ENCODE measurements at regions not wholly inside any gene's neighbourhood (a gene's known extent, or its start where the extent isn't known, plus 50 kb on each side); places are given as distances from the start of the nearest gene placed in this dataset.

GRCh38 chr14:54132496-54132895, 175.9 kb upstream of the BMP4 start:
- no peaks in the 10 kb centered on the region for H3K9me3 ChIP-seq (ENCODE audit: control insufficient read depth, insufficient read depth, low read length)
- H3K79me2 ChIP-seq (ENCODE audit: control insufficient read depth, low read length), result no peaks in the 10 kb centered on the region
- no peaks in the 10 kb centered on the region for H3F3A ChIP-seq (ENCODE audit: control insufficient read depth, insufficient read depth)
- H3K4me2 ChIP-seq (ENCODE audit: low read length), result no peak overlapping the region
- no peak overlapping the region for H3K27ac ChIP-seq (ENCODE audit: low read depth, low read length)
- no peaks in the 10 kb centered on the region for H4K20me1 ChIP-seq (ENCODE audit: control insufficient read depth, insufficient read depth, low read depth, low read length)
- no peaks in the 10 kb centered on the region for H3K27me3 ChIP-seq (ENCODE audit: control insufficient read depth, low read length)
- H3K4me1 ChIP-seq (ENCODE audit: control insufficient read depth, low read length), result no peaks in the 10 kb centered on the region
- H3K9me2 ChIP-seq (replicated peaks; ENCODE audit: control insufficient read depth, low read length), result no peaks in the 10 kb centered on the region
- no peaks in the 10 kb centered on the region for H3K36me3 ChIP-seq (ENCODE audit: control insufficient read depth, low read length)
- H3K4me3 ChIP-seq (ENCODE audit: low read length), result no peak overlapping the region
- TF ChIP-seq CTCF (IDR thresholded peaks at IDR 0.05; ENCODE audit: low read depth, low read length, poor library complexity, severe bottlenecking) (no peak), EZH2phosphoT487 (IDR thresholded peaks at IDR 0.05; ENCODE audit: borderline replicate concordance, low read length) (no peak)

- no peaks in the 10 kb centered on the region for H3K36me3 ChIP-seq (ENCODE audit: control insufficient read depth, low read length)
- no peaks in the 10 kb centered on the region for H3K4me1 ChIP-seq (ENCODE audit: control insufficient read depth, low read length)
- H3K79me2 ChIP-seq (ENCODE audit: control insufficient read depth, low read length), result no peaks in the 10 kb centered on the region
- no peak overlapping the region for H3K4me2 ChIP-seq (ENCODE audit: low read length)
- no peaks in the 10 kb centered on the region for H3K9me2 ChIP-seq (replicated peaks; ENCODE audit: control insufficient read depth, low read length)
- no peaks in the 10 kb centered on the region for H3K27me3 ChIP-seq (ENCODE audit: control insufficient read depth, low read length)
- H3F3A ChIP-seq (ENCODE audit: control insufficient read depth, insufficient read depth), result no peaks in the 10 kb centered on the region
- no peaks in the 10 kb centered on the region for H3K9me3 ChIP-seq (ENCODE audit: control insufficient read depth, insufficient read depth, low read length)
- H3K27ac ChIP-seq (ENCODE audit: low read depth, low read length), result no peak overlapping the region
- TF ChIP-seq CTCF (IDR thresholded peaks at IDR 0.05; ENCODE audit: low read depth, low read length, poor library complexity, severe bottlenecking) (no peak), EZH2phosphoT487 (IDR thresholded peaks at IDR 0.05; ENCODE audit: borderline replicate concordance, low read length) (no peak)
- no peaks in the 10 kb centered on the region for H4K20me1 ChIP-seq (ENCODE audit: control insufficient read depth, insufficient read depth, low read depth, low read length)
- no peak overlapping the region for H3K4me3 ChIP-seq (ENCODE audit: low read length)
Observed at GRCh38 chr14:54133896-54134295, 177.3 kb upstream of the BMP4 start.

- Histone ChIP-seq H3K9me3 (ENCODE audit: control insufficient read depth, insufficient read depth, low read length) (no peaks in the 10 kb centered on the region), H3K79me2 (ENCODE audit: control insufficient read depth, low read length) (no peaks in the 10 kb centered on the region), H3K4me3 (ENCODE audit: low read length) (no peak overlapping the region), H3K9me2 (replicated peaks; ENCODE audit: control insufficient read depth, low read length) (no peaks in the 10 kb centered on the region), H3K27me3 (ENCODE audit: control insufficient read depth, low read length) (no peaks in the 10 kb centered on the region), H3F3A (ENCODE audit: control insufficient read depth, insufficient read depth) (no peaks in the 10 kb centered on the region), H4K20me1 (ENCODE audit: control insufficient read depth, insufficient read depth, low read depth, low read length) (no peaks in the 10 kb centered on the region), H3K36me3 (ENCODE audit: control insufficient read depth, low read length) (no peaks in the 10 kb centered on the region), H3K4me1 (ENCODE audit: control insufficient read depth, low read length) (no peaks in the 10 kb centered on the region), H3K27ac (ENCODE audit: low read depth, low read length) (no peak overlapping the region), H3K4me2 (ENCODE audit: low read length) (no peak overlapping the region)
- no peak for TF ChIP-seq CTCF (IDR thresholded peaks at IDR 0.05; ENCODE audit: low read depth, low read length, poor library complexity, severe bottlenecking)
- no peak for TF ChIP-seq EZH2phosphoT487 (IDR thresholded peaks at IDR 0.05; ENCODE audit: borderline replicate concordance, low read length)
Observed at GRCh38 chr14:54135804-54136280, 179.2 kb upstream of the BMP4 start.
